Stimulated activated memory B cell treated with anti-CD40 and anti-IgM and Interleukin-4, amounts not matched to agents 10 μg/mL and 1 μg/mL and 100 μg/mL, for 72 hours (primary cell): ENCODE measurements at regions not wholly inside any gene's neighbourhood (a gene's known extent, or its start where the extent isn't known, plus 50 kb on each side); places are given as distances from the start of the nearest gene placed in this dataset.
A peak's percentile ranks its signal among the peaks of the same experiment; 100 is the strongest.

Source experiments
- ATAC-seq: fragments of 150-1000 bp; cut with Tn5 transposase; 2 replicates; pipeline ENCODE4 v1.10.0; 2021
- H3K27ac Mint-ChIP-seq: one replicate; pipeline ENCODE4 v1.8.0; 2022; ENCODE audit warnings: mild to moderate bottlenecking, mixed read lengths
- H3K27me3 Mint-ChIP-seq: one replicate; pipeline ENCODE4 v1.8.0; 2022; ENCODE audit warnings: mixed read lengths
- H3K36me3 Mint-ChIP-seq: one replicate; pipeline ENCODE4 v1.8.0; 2022; ENCODE audit warnings: mixed read lengths
- H3K4me1 Mint-ChIP-seq: one replicate; pipeline ENCODE4 v1.8.0; 2022; ENCODE audit warnings: mixed read lengths
- H3K4me3 Mint-ChIP-seq: one replicate; pipeline ENCODE4 v1.8.0; 2022; ENCODE audit warnings: mild to moderate bottlenecking, moderate library complexity, mixed read lengths
- H3K9me3 Mint-ChIP-seq: one replicate; pipeline ENCODE4 v1.8.0; 2022; ENCODE audit warnings: mixed read lengths

GRCh38 chr5:61596265-61596664 lies 264.2 kb downstream of the ZSWIM6 start:
- H3K27me3 Mint-ChIP-seq: peaks cover 29% of the 10 kb centered on the region
- no peaks in the 10 kb centered on the region for H3K36me3 Mint-ChIP-seq
- no peaks in the 10 kb centered on the region for H3K4me1 Mint-ChIP-seq
- ATAC-seq: no peak
- no peaks in the 10 kb centered on the region for H3K9me3 Mint-ChIP-seq
- no peak overlapping the region for H3K4me3 Mint-ChIP-seq
- no peak overlapping the region for H3K27ac Mint-ChIP-seq

- H3K4me3 Mint-ChIP-seq: no peak overlapping the region
- peaks cover 25% of the 10 kb centered on the region for H3K27me3 Mint-ChIP-seq
- no peaks in the 10 kb centered on the region for H3K9me3 Mint-ChIP-seq
- no peaks in the 10 kb centered on the region for H3K36me3 Mint-ChIP-seq
- H3K27ac Mint-ChIP-seq: no peak overlapping the region
- no peaks in the 10 kb centered on the region for H3K4me1 Mint-ChIP-seq
- ATAC-seq: no peak
Measured at GRCh38 chr5:61597684-61598083, 265.6 kb downstream of the ZSWIM6 start.

GRCh38 chr5:61598126-61598525 lies 266.1 kb downstream of the ZSWIM6 start:
- no peaks in the 10 kb centered on the region for H3K4me1 Mint-ChIP-seq
- no peaks in the 10 kb centered on the region for H3K36me3 Mint-ChIP-seq
- H3K27ac Mint-ChIP-seq: no peak overlapping the region
- H3K27me3 Mint-ChIP-seq: peaks cover 22% of the 10 kb centered on the region
- peak; percentile 37 for ATAC-seq
- H3K9me3 Mint-ChIP-seq: no peaks in the 10 kb centered on the region
- no peak overlapping the region for H3K4me3 Mint-ChIP-seq

GRCh38 chr5:61599370-61600122 lies 267.5 kb downstream of the ZSWIM6 start:
- no peaks in the 10 kb centered on the region for H3K4me1 Mint-ChIP-seq
- no peak for ATAC-seq

GRCh38 chr5:61600123-61600444 lies 268.0 kb downstream of the ZSWIM6 start:
- Mint-ChIP-seq H3K4me1 (no peaks in the 10 kb centered on the region), H3K27me3 (peaks cover 27% of the 10 kb centered on the region), H3K4me3 (no peak overlapping the region)

More at GRCh38 chr5:61599370-61600122, 267.5 kb downstream of the ZSWIM6 start:
- no peak overlapping the region for H3K4me3 Mint-ChIP-seq
- no peaks in the 10 kb centered on the region for H3K36me3 Mint-ChIP-seq
- peaks cover 23% of the 10 kb centered on the region for H3K27me3 Mint-ChIP-seq
- H3K9me3 Mint-ChIP-seq: no peaks in the 10 kb centered on the region
- H3K27ac Mint-ChIP-seq: no peak overlapping the region

GRCh38 chr5:61600945-61601511 lies 269.0 kb downstream of the ZSWIM6 start:
- Mint-ChIP-seq H3K9me3 (no peaks in the 10 kb centered on the region), H3K27me3 (peaks cover 35% of the 10 kb centered on the region), H3K4me3 (no peak overlapping the region), H3K27ac (no peak overlapping the region), H3K4me1 (no peaks in the 10 kb centered on the region), H3K36me3 (no peaks in the 10 kb centered on the region)
- ATAC-seq: no peak

More at GRCh38 chr5:61600123-61600444, 268.0 kb downstream of the ZSWIM6 start:
- ATAC-seq: no peak
- no peaks in the 10 kb centered on the region for H3K36me3 Mint-ChIP-seq
- no peaks in the 10 kb centered on the region for H3K9me3 Mint-ChIP-seq
- no peak overlapping the region for H3K27ac Mint-ChIP-seq

GRCh38 chr5:61603211-61603908 lies 271.3 kb downstream of the ZSWIM6 start:
- H3K4me3 Mint-ChIP-seq: no peak overlapping the region
- H3K4me1 Mint-ChIP-seq: no peaks in the 10 kb centered on the region
- ATAC-seq: no peak
- peaks cover 55% of the 10 kb centered on the region for H3K27me3 Mint-ChIP-seq
- no peaks in the 10 kb centered on the region for H3K36me3 Mint-ChIP-seq
- no peak overlapping the region for H3K27ac Mint-ChIP-seq
- H3K9me3 Mint-ChIP-seq: no peaks in the 10 kb centered on the region

GRCh38 chr5:61604076-61605025 lies 272.3 kb downstream of the ZSWIM6 start:
- H3K27ac Mint-ChIP-seq: no peak overlapping the region
- H3K9me3 Mint-ChIP-seq: no peaks in the 10 kb centered on the region
- H3K4me3 Mint-ChIP-seq: no peak overlapping the region
- H3K27me3 Mint-ChIP-seq: peaks cover 55% of the 10 kb centered on the region
- H3K4me1 Mint-ChIP-seq: no peaks in the 10 kb centered on the region
- no peak for ATAC-seq
- H3K36me3 Mint-ChIP-seq: no peaks in the 10 kb centered on the region

GRCh38 chr5:61609840-61610677 lies 278.0 kb downstream of the ZSWIM6 start:
- H3K36me3 Mint-ChIP-seq: no peaks in the 10 kb centered on the region
- H3K4me3 Mint-ChIP-seq: no peak overlapping the region
- H3K4me1 Mint-ChIP-seq: no peaks in the 10 kb centered on the region
- no peak for ATAC-seq
- H3K27ac Mint-ChIP-seq: no peak overlapping the region
- no peaks in the 10 kb centered on the region for H3K9me3 Mint-ChIP-seq
- H3K27me3 Mint-ChIP-seq: peaks cover 58% of the 10 kb centered on the region

GRCh38 chr5:61610678-61611024 lies 278.6 kb downstream of the ZSWIM6 start:
- Mint-ChIP-seq H3K4me1 (no peaks in the 10 kb centered on the region), H3K4me3 (no peak overlapping the region), H3K27ac (no peak overlapping the region), H3K36me3 (no peaks in the 10 kb centered on the region), H3K9me3 (no peaks in the 10 kb centered on the region), H3K27me3 (peaks cover 53% of the 10 kb centered on the region)
- ATAC-seq: no peak

- peaks cover 36% of the 10 kb centered on the region for H3K27me3 Mint-ChIP-seq
- H3K4me1 Mint-ChIP-seq: no peaks in the 10 kb centered on the region
- H3K36me3 Mint-ChIP-seq: no peaks in the 10 kb centered on the region
- H3K4me3 Mint-ChIP-seq: no peak overlapping the region
- H3K27ac Mint-ChIP-seq: no peak overlapping the region
- ATAC-seq: no peak
- no peaks in the 10 kb centered on the region for H3K9me3 Mint-ChIP-seq
Measured at GRCh38 chr5:61612431-61612830, 280.4 kb downstream of the ZSWIM6 start.

- Mint-ChIP-seq H3K27ac (no peak overlapping the region), H3K4me1 (no peaks in the 10 kb centered on the region), H3K36me3 (no peaks in the 10 kb centered on the region), H3K9me3 (no peaks in the 10 kb centered on the region), H3K4me3 (no peak overlapping the region), H3K27me3 (peaks cover 30% of the 10 kb centered on the region)
- no peak for ATAC-seq
Measured at GRCh38 chr5:61613679-61614078, 281.6 kb downstream of the ZSWIM6 start.

- no peak for ATAC-seq
- Mint-ChIP-seq H3K27me3 (peaks cover 30% of the 10 kb centered on the region), H3K9me3 (no peaks in the 10 kb centered on the region), H3K27ac (no peak overlapping the region), H3K4me3 (no peak overlapping the region), H3K4me1 (peaks cover 7% of the 10 kb centered on the region), H3K36me3 (no peaks in the 10 kb centered on the region)
Measured at GRCh38 chr5:61614606-61615005, 282.5 kb downstream of the ZSWIM6 start.

- Mint-ChIP-seq H3K4me3 (no peak overlapping the region), H3K27me3 (peaks cover 27% of the 10 kb centered on the region), H3K27ac (no peak overlapping the region), H3K36me3 (no peaks in the 10 kb centered on the region), H3K9me3 (no peaks in the 10 kb centered on the region), H3K4me1 (peaks cover 11% of the 10 kb centered on the region)
- no peak for ATAC-seq
Measured at GRCh38 chr5:61617039-61617438, 285.0 kb downstream of the ZSWIM6 start.
